ENCODE measurements at regions not wholly inside any gene's neighbourhood (a gene's known extent, or its start where the extent isn't known, plus 50 kb on each side); places are given as distances from the start of the nearest gene placed in this dataset.
"Not testable (repeated sequence)": the region's sequence is repeated elsewhere in the genome, so short reads cannot be mapped to it uniquely, and the experiment has no call there.

GRCh38 chr13:56687131-56687530 lies 453.6 kb upstream of the PRR20A start:
- DNase-seq (ENCODE audit: low spot score), result no peak

- no peak for DNase-seq (ENCODE audit: low spot score)
Measured at GRCh38 chr13:56697011-56697410, 443.7 kb upstream of the PRR20A start.

GRCh38 chr13:56700324-56700723 lies 440.4 kb upstream of the PRR20A start:
- no peak for DNase-seq (ENCODE audit: low spot score)

- DNase-seq (ENCODE audit: low spot score), result no peak
Measured at GRCh38 chr13:56706485-56706884, 434.2 kb upstream of the PRR20A start.

- DNase-seq (ENCODE audit: low spot score), result no peak
Measured at GRCh38 chr13:56713656-56714055, 427.1 kb upstream of the PRR20A start.

DNA sequence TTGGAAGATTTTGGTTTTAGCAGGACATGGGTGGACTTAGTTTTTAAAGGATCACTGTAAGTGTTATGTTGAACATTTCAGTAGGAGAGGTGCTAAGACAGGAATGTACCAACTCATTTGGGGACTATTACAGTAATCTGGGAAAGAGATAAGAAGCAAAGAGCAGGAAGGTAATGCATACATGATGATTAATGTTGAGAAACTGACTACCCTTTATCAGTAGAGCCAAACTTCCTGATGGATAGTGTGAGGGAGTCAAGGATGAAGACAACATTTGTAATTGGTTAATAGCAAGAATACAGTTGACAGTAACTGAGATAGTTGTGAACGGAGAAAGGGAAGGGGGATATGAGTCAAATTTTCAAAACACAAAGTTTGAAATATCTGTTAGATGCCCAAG lies 421.9 kb upstream of the PRR20A start:
- no peak for DNase-seq (ENCODE audit: low spot score)

DNA sequence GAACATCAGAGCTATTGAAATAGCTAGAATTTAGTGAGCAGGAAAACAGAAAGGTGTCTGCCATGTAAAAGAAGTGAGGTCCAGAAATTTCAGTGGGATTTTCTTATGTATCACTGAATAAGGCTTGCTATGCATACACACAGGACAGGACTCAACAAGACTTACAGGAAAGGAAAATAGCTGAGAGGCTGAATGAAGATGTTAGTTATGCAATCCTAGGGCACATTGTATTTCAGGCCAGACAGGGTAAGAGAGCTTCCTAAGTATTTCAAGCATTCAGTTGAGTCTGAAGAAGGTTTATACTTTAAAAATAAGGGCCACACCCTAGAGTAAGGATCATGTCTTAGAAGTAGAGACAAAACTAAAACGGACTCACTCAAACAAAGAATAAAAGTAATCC lies 419.9 kb upstream of the PRR20A start:
- DNase-seq (ENCODE audit: low spot score), result no peak

GRCh38 chr13:56735537-56735942 lies 405.2 kb upstream of the PRR20A start:
- DNase-seq (ENCODE audit: low spot score), result no peak

DNA sequence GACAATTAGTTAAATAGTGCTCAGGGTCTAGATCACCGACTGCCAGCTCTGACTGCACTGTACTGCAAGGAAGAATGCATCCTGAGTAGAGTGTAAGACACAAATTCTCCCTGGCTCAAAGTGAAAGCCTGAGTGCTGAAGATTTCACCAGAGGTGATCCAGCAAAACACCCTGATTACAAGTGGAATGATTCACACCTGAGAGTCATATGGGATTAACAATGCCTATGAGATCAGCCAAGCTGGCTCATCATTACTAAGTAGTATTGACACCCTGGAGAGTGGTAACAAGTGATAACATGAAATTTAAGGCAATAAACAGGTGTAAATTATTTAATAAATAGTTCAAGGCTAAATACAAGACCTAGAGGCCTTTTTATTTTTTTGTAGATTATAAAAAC lies 403.8 kb upstream of the PRR20A start:
- no peak for DNase-seq (ENCODE audit: low spot score)

GRCh38 chr13:56752636-56753035 lies 388.1 kb upstream of the PRR20A start:
- no peak for DNase-seq (ENCODE audit: low spot score)

DNA sequence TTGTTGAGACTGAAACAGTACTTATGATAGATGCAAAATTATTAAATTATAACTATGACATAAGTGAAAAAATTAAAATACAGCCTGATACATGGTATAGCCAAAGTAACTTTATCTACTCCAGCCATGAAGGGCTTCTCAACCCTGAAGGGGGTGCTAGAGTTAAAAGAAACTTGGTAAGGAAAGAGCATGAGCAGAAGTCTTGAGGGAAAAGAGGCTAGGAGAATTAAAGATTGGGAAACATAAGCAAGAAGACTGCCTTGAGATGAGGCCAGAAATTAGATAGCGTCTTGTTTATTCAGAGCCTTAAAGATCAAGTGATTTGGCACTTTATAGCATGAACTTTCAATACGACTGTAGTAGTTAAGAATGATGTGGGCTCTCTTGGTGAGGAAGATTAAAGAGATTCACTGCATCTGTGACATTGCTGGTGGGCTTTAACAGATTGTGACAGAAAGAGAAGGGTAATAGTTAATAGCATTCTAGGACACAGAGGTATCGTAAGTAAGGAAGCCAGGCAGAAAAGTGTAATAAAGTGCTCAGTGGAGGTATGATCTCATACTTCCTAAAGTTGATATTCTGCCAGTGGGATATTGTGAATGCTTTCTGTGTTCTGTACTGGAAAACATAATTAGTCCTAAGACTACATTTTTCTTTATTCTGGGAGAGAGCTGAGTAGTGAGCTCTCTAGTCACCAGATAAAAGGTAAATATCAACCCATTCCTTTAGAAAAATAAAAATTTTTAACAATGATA lies 385.4 kb upstream of the PRR20A start:
- no peak for DNase-seq (ENCODE audit: low spot score)

- DNase-seq (ENCODE audit: low spot score), result not testable (repeated sequence)
Measured at GRCh38 chr13:56763333-56763732, 377.4 kb upstream of the PRR20A start.

GRCh38 chr13:56773148-56773547 lies 367.6 kb upstream of the PRR20A start:
- no peak for DNase-seq (ENCODE audit: low spot score)

- DNase-seq (ENCODE audit: low spot score), result no peak
Measured at GRCh38 chr13:56789527-56789926, 351.2 kb upstream of the PRR20A start.

- DNase-seq (ENCODE audit: low spot score), result no peak
Measured at GRCh38 chr13:56837161-56837560, 303.6 kb upstream of the PRR20A start.

- DNase-seq (ENCODE audit: low spot score), result no peak
Measured at GRCh38 chr13:56850852-56851251, 289.9 kb upstream of the PRR20A start.

DNA sequence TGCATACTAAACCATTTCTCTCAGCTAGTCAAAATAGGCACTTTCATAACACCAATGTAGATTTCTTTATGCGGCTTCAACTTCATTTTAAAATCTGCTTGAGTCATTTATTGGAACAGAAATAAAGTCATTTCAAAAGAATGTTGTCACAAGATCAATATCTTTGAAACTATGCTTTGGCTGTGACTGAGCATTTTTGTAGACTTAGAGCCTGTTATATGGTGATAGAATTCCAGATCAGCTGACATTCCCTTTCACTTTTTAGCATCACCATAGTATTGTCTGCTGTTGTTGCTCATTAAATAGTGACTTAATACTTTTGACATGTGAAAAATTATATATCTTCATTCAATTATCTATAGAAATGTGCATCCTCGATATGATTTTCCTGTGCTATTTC lies 279.2 kb upstream of the PRR20A start:
- DNase-seq (ENCODE audit: low spot score), result no peak

- DNase-seq (ENCODE audit: low spot score), result no peak
Measured at GRCh38 chr13:56864451-56864850, 276.3 kb upstream of the PRR20A start.

DNA sequence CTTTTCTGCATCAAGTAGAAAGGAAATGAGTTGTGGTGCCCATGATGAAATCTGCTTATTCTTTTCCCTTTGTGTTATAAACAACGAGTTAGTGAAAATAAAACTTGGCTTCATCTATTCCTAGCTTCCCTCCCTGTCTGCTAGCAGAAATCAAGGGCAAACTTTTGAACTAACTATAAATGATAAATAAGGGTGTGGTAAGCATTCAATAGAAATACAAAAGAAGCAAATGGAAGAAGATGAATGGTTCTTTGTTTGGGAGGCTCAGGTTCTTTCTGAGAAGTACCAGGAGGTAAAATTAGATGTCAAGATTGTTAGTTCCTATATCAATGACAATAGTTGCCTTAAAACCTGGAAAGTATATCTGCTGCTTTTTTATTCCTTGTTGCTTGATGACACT lies 275.3 kb upstream of the PRR20A start:
- no peak for DNase-seq (ENCODE audit: low spot score)

- no peak for DNase-seq (ENCODE audit: low spot score)
Measured at GRCh38 chr13:56869671-56870070, 271.0 kb upstream of the PRR20A start.

DNA sequence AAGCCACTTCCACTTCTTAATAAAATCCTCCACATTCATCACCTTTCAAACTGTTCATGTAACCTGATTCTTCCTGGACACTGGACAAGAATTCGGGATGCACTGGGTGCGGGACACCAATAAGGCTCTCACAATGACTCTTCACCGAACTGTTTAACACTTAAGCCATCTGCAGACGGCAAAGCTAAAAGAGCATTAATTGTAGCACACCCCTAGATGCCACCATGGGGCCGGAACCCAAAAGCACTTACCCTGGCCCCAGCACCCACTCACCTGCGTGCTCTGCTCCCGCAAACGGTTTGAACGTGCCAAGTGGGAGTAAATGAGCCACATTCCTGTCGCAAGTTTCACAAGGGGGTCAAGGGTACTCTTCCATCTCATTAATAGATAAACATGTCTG lies 254.3 kb upstream of the PRR20A start:
- no peak for DNase-seq (ENCODE audit: low spot score)

DNA sequence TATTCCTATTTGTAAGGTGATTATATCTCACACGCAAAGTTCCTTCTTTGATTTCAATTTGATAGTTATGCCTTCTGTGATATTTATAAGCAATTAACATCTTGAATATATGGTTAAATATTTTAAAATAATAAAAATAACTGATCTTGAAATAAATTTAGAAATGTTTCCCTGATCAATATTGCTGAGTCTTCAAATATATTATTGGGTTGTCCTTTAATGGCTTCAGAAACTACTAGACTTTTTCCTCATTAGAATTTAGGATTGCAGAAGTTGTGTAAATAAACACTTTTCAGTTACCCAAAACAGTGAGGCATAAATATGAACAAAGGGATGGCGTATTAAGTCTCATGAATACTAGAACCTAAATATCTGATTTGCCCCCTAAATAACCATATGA lies 252.3 kb upstream of the PRR20A start:
- no peak for DNase-seq (ENCODE audit: low spot score)

- DNase-seq (ENCODE audit: low spot score), result no peak
Measured at GRCh38 chr13:56893843-56894242, 246.9 kb upstream of the PRR20A start.
